CD4-positive, alpha-beta memory T cell (primary cell): ENCODE measurements at regions not wholly inside any gene's neighbourhood (a gene's known extent, or its start where the extent isn't known, plus 50 kb on each side); places are given as distances from the start of the nearest gene placed in this dataset.

ENCODE experiments used
- CTCF ChIA-PET: fragments of 350-600 bp; sonication (Branson Sonifier 250); formaldehyde crosslinking; loops from one replicate; lab custom pipeline; 2021; ENCODE audit warnings: inconsistent platforms; ENCODE audit not compliant: partially characterized antibody; lab: Charles Lee
- POLR2A ChIA-PET: fragments of 350-600 bp; sonication (Branson Sonifier 250); formaldehyde crosslinking; loops from one replicate; lab custom pipeline; 2021; ENCODE audit not compliant: partially characterized antibody; lab: Charles Lee
- DNase-seq, 5 donors: peaks; one replicate each; pipeline versions ENCODE4 v3.0.0 to v3.0.0-alpha.2; 2020 to 2022; ENCODE audit warnings: mixed read lengths in 1 of 5
- H3K27ac ChIP-seq: one replicate; pipeline ENCODE4 v1.7.0; 2013; ENCODE audit warnings: low read depth, low read length
- H3K27me3 ChIP-seq: 2 replicates; pipeline ENCODE4 v1.7.0; 2013; ENCODE audit warnings: mild to moderate bottlenecking, low read length, moderate library complexity; ENCODE audit not compliant: insufficient read depth
- H3K36me3 ChIP-seq: 2 replicates; pipeline ENCODE4 v1.7.0; 2013; ENCODE audit warnings: mild to moderate bottlenecking, low read length, moderate library complexity; ENCODE audit not compliant: insufficient read depth
- H3K4me1 ChIP-seq: 2 replicates; pipeline ENCODE4 v1.7.0; 2013; ENCODE audit warnings: mild to moderate bottlenecking, low read length, moderate library complexity; ENCODE audit not compliant: insufficient read depth
- H3K4me3 ChIP-seq, 2 donors: one replicate each; pipeline ENCODE4 v1.7.0; 2013; ENCODE audit warnings: low read length in 2 of 2, mild to moderate bottlenecking in 1 of 2
- H3K9me3 ChIP-seq, 2 donors: one replicate each; pipeline ENCODE4 v1.7.0; 2013; ENCODE audit warnings: low read length in 2 of 2, control low read depth in 1 of 2; ENCODE audit not compliant: control insufficient read depth in 1 of 2
- H3K27ac Mint-ChIP-seq, 7 donors: one replicate each; pipeline ENCODE4 v1.8.0; 2020 to 2021; ENCODE audit warnings: mixed read lengths in 7 of 7, mild to moderate bottlenecking in 6 of 7, inconsistent platforms in 3 of 7, moderate library complexity in 3 of 7
- H3K27me3 Mint-ChIP-seq, 2 donors: one replicate each; pipeline ENCODE4 v1.8.0; 2020 to 2021; ENCODE audit warnings: mixed read lengths in 2 of 2
- H3K36me3 Mint-ChIP-seq, 2 donors: one replicate each; pipeline ENCODE4 v1.8.0; 2020 to 2021; ENCODE audit warnings: mixed read lengths in 2 of 2, inconsistent platforms in 1 of 2, mild to moderate bottlenecking in 1 of 2
- H3K4me1 Mint-ChIP-seq, 4 donors: one replicate each; pipeline ENCODE4 v1.8.0; 2020 to 2021; ENCODE audit warnings: mixed read lengths in 4 of 4, mild to moderate bottlenecking in 1 of 4
- H3K4me3 Mint-ChIP-seq, 8 donors: one replicate each; pipeline ENCODE4 v1.8.0; 2020 to 2021; ENCODE audit warnings: mixed read lengths in 8 of 8, mild to moderate bottlenecking in 7 of 8, moderate library complexity in 6 of 8, inconsistent platforms in 3 of 8
- H3K9me3 Mint-ChIP-seq, 8 donors: one replicate each; pipeline ENCODE4 v1.8.0; 2020 to 2021; ENCODE audit warnings: mixed read lengths in 8 of 8, mild to moderate bottlenecking in 5 of 8, inconsistent platforms in 3 of 8, moderate library complexity in 1 of 8
- intact Hi-C: fragments of 100-400 bp; cut with micrococcal nuclease; formaldehyde crosslinking; loops from one replicate; pipeline ENCODE4 v1.15.1; 2023

GRCh38 chr15:39444735-39445470, 136.0 kb upstream of the THBS1 start:
- peaks cover 7 to 20% of the 10 kb centered on the region in 2 donors for H3K27me3 Mint-ChIP-seq
- Histone ChIP-seq H3K36me3 (no peaks in the 10 kb centered on the region), H3K4me3 (no peak overlapping the region), H3K27me3 (no peaks in the 10 kb centered on the region), H3K4me1 (no peaks in the 10 kb centered on the region), H3K27ac (no peak overlapping the region), H3K9me3 (no peaks in the 10 kb centered on the region)
- no peaks in the 10 kb centered on the region for H3K9me3 Mint-ChIP-seq
- no peaks in the 10 kb centered on the region for H3K36me3 Mint-ChIP-seq
- H3K27ac Mint-ChIP-seq = no peak overlapping the region
- ChIA-PET CTCF (no interaction called here), POLR2A (no interaction called here)
- intact Hi-C loops = no loop called here
- no peaks in the 10 kb centered on the region for H3K4me1 Mint-ChIP-seq
- no peak overlapping the region for H3K4me3 Mint-ChIP-seq
- no peak for DNase-seq

GRCh38 chr15:39445931-39446330, 134.9 kb upstream of the THBS1 start:
- H3K36me3 Mint-ChIP-seq = no peaks in the 10 kb centered on the region
- H3K27ac Mint-ChIP-seq = no peak overlapping the region
- no peaks in the 10 kb centered on the region for H3K27me3 ChIP-seq
- H3K9me3 ChIP-seq = no peaks in the 10 kb centered on the region
- no peak overlapping the region for H3K4me3 ChIP-seq
- H3K27me3 Mint-ChIP-seq = peaks cover 10 to 19% of the 10 kb centered on the region in 2 donors
- intact Hi-C loops = no loop called here
- no peak for DNase-seq
- no peaks in the 10 kb centered on the region for H3K9me3 Mint-ChIP-seq
- H3K27ac ChIP-seq = no peak overlapping the region
- POLR2A ChIA-PET = no interaction called here
- H3K36me3 ChIP-seq = no peaks in the 10 kb centered on the region
- no peaks in the 10 kb centered on the region for H3K4me1 ChIP-seq
- H3K4me1 Mint-ChIP-seq = no peaks in the 10 kb centered on the region
- no peak overlapping the region for H3K4me3 Mint-ChIP-seq
- CTCF ChIA-PET = no interaction called here

- intact Hi-C loops = no loop called here
- Histone ChIP-seq H3K27ac (no peak overlapping the region), H3K4me1 (no peaks in the 10 kb centered on the region), H3K4me3 (no peak overlapping the region), H3K36me3 (no peaks in the 10 kb centered on the region), H3K9me3 (no peaks in the 10 kb centered on the region), H3K27me3 (no peaks in the 10 kb centered on the region)
- Mint-ChIP-seq H3K36me3 (no peaks in the 10 kb centered on the region), H3K9me3 (no peaks in the 10 kb centered on the region), H3K4me3 (no peak overlapping the region), H3K4me1 (no peaks in the 10 kb centered on the region), H3K27me3 (peaks cover 15 to 22% of the 10 kb centered on the region in 2 donors), H3K27ac (no peak overlapping the region)
- POLR2A ChIA-PET = no interaction called here
- DNase-seq = no peak
- CTCF ChIA-PET = interaction anchor here (0.7 kb wide), 1 partner anchor 235 kb away, joined by 3 read pairs; no protein-coding TSS in a partner anchor
These were observed 133.5 kb upstream of the THBS1 start for GRCh38 chr15:39447346-39447745.

GRCh38 chr15:39447881-39448280, 133.0 kb upstream of the THBS1 start:
- H3K4me3 Mint-ChIP-seq = no peak overlapping the region
- POLR2A ChIA-PET = no interaction called here
- no peaks in the 10 kb centered on the region for H3K4me1 Mint-ChIP-seq
- no peaks in the 10 kb centered on the region for H3K9me3 ChIP-seq
- H3K9me3 Mint-ChIP-seq = no peaks in the 10 kb centered on the region
- no peaks in the 10 kb centered on the region for H3K36me3 Mint-ChIP-seq
- intact Hi-C loops = no loop called here
- no peak overlapping the region for H3K4me3 ChIP-seq
- no peaks in the 10 kb centered on the region for H3K36me3 ChIP-seq
- peaks cover 15 to 22% of the 10 kb centered on the region in 2 donors for H3K27me3 Mint-ChIP-seq
- no peaks in the 10 kb centered on the region for H3K4me1 ChIP-seq
- CTCF ChIA-PET = interaction anchor here (0.7 kb wide), 1 partner anchor 236 kb away, joined by 3 read pairs; no protein-coding TSS in a partner anchor
- no peak for DNase-seq
- H3K27ac ChIP-seq = no peak overlapping the region
- no peak overlapping the region for H3K27ac Mint-ChIP-seq
- H3K27me3 ChIP-seq = no peaks in the 10 kb centered on the region

GRCh38 chr15:39448409-39448808, 132.5 kb upstream of the THBS1 start:
- ChIA-PET POLR2A (no interaction called here), CTCF (no interaction called here)
- Histone ChIP-seq H3K27ac (no peak overlapping the region), H3K9me3 (no peaks in the 10 kb centered on the region), H3K27me3 (no peaks in the 10 kb centered on the region), H3K4me1 (no peaks in the 10 kb centered on the region), H3K4me3 (no peak overlapping the region), H3K36me3 (no peaks in the 10 kb centered on the region)
- no peaks in the 10 kb centered on the region for H3K9me3 Mint-ChIP-seq
- H3K4me1 Mint-ChIP-seq = no peaks in the 10 kb centered on the region
- H3K4me3 Mint-ChIP-seq = no peak overlapping the region
- no peak overlapping the region for H3K27ac Mint-ChIP-seq
- no peaks in the 10 kb centered on the region for H3K36me3 Mint-ChIP-seq
- intact Hi-C loops = no loop called here
- DNase-seq = no peak
- H3K27me3 Mint-ChIP-seq = peaks cover 15 to 25% of the 10 kb centered on the region in 2 donors

- Mint-ChIP-seq H3K27ac (no peak overlapping the region), H3K9me3 (no peaks in the 10 kb centered on the region), H3K36me3 (no peaks in the 10 kb centered on the region), H3K27me3 (peaks cover 12 to 19% of the 10 kb centered on the region in 2 donors), H3K4me3 (no peak overlapping the region), H3K4me1 (no peaks in the 10 kb centered on the region)
- Histone ChIP-seq H3K4me1 (no peaks in the 10 kb centered on the region), H3K4me3 (no peak overlapping the region), H3K9me3 (no peaks in the 10 kb centered on the region), H3K27ac (no peak overlapping the region), H3K36me3 (no peaks in the 10 kb centered on the region), H3K27me3 (no peaks in the 10 kb centered on the region)
- ChIA-PET POLR2A (no interaction called here), CTCF (interaction anchor here (0.7 to 1.6 kb wide), 2 partner anchors 10 to 11 kb away, joined by 3 to 4 read pairs; no protein-coding TSS in a partner anchor)
- no peak for DNase-seq
- intact Hi-C loops = no loop called here
These were observed 129.7 kb upstream of the THBS1 start for GRCh38 chr15:39451121-39451688.

- H3K4me3 Mint-ChIP-seq = no peak overlapping the region
- no peak overlapping the region for H3K27ac Mint-ChIP-seq
- H3K36me3 ChIP-seq = no peaks in the 10 kb centered on the region
- intact Hi-C loops = no loop called here
- H3K27ac ChIP-seq = no peak overlapping the region
- H3K9me3 Mint-ChIP-seq = no peaks in the 10 kb centered on the region
- H3K36me3 Mint-ChIP-seq = no peaks in the 10 kb centered on the region
- H3K4me3 ChIP-seq = no peak overlapping the region
- peaks cover 12 to 20% of the 10 kb centered on the region in 2 donors for H3K27me3 Mint-ChIP-seq
- no peaks in the 10 kb centered on the region for H3K4me1 ChIP-seq
- POLR2A ChIA-PET = no interaction called here
- CTCF ChIA-PET = interaction anchor here (1.6 kb wide), 1 partner anchor 10 kb away, joined by 4 read pairs; no protein-coding TSS in a partner anchor
- DNase-seq = no peak
- no peaks in the 10 kb centered on the region for H3K9me3 ChIP-seq
- no peaks in the 10 kb centered on the region for H3K27me3 ChIP-seq
- no peaks in the 10 kb centered on the region for H3K4me1 Mint-ChIP-seq
These were observed 129.0 kb upstream of the THBS1 start for GRCh38 chr15:39451871-39452270.
